Peyer's patch (tissue), 4 donors: ENCODE measurements at regions not wholly inside any gene's neighbourhood (a gene's known extent, or its start where the extent isn't known, plus 50 kb on each side); places are given as distances from the start of the nearest gene placed in this dataset.

Source experiments
- CTCF ChIP-seq, 6 experiments: fragments of 450-650 bp in 4 of 6; fragments of 200-600 bp in 2 of 6; sonication (generic) in 1 of 6; IDR thresholded peaks; one replicate each; pipeline ENCODE4 v1.5.1; 2017 to 2019; ENCODE audit warnings: antibody characterized with exemption in 6 of 6, mild to moderate bottlenecking in 3 of 6, moderate library complexity in 1 of 6
- POLR2A ChIP-seq, 2 donors: fragments of 450-650 bp; IDR thresholded peaks; one replicate each; pipeline ENCODE4 v1.5.1; 2017; ENCODE audit warnings: antibody characterized with exemption in 2 of 2, mild to moderate bottlenecking in 2 of 2, moderate library complexity in 2 of 2

DNA sequence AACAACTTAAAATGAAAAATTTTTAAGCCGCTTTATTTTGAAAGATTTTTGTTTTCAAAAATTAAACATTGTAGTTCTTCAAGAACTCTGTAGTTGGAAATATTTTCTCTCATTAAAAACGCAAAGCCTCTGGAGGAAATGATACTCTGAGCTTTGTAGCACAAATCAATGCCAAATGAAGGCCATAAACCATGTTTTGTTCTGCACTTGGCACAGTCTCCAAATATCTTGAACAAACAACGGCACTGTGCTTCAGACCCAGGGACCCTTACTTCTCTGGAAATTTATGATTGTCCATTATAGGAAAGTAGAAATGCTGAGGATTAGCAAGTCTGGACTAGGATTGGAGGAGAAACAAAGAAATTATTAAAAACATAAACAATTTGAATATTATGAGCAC is 160.8 kb upstream of the BMP4 start:
- TF ChIP-seq CTCF (IDR thresholded peaks at IDR 0.05) (no peak), POLR2A (IDR thresholded peaks at IDR 0.05) (no peak)
